HCT116 (cell line): ENCODE measurements at regions not wholly inside any gene's neighbourhood (a gene's known extent, or its start where the extent isn't known, plus 50 kb on each side); places are given as distances from the start of the nearest gene placed in this dataset.

Experiments
- ATAC-seq: fragments of 200-7000 bp; cut with Tn5 transposase; 2 replicates; pipeline ENCODE4 v1.9.1; 2020; ENCODE audit warnings: mild to moderate bottlenecking, moderate library complexity
- BruUV-seq: library from RNA; stranded (reverse); fragments of 400-500 nt; replicated peaks from 2 replicates; lab custom pipeline; 2021; lab: Mats Ljungman, UMichigan
- CTCF ChIA-PET: fragments of 300-600 bp; sonication (Branson Sonifier 250); formaldehyde crosslinking; loops from one replicate; lab custom pipeline; 2021; ENCODE audit warnings: antibody characterized with exemption; lab: Charles Lee
- POLR2A ChIA-PET: fragments of 300-600, 350-600 bp; sonication (Branson Sonifier 250); formaldehyde crosslinking; loops from one replicate; lab custom pipeline; 2021; ENCODE audit warnings: antibody characterized with exemption; lab: Charles Lee
- RAD21 ChIA-PET, 2 experiments: fragments of 300-600 bp; sonication (Branson Sonifier 250); formaldehyde crosslinking; loops; one replicate each; lab custom pipeline; 2023; ENCODE audit warnings: low total read pairs in 2 of 2; ENCODE audit not compliant: uncharacterized antibody in 2 of 2, unreplicated experiment in 2 of 2, low non-redundant PET in 1 of 2; lab: Charles Lee
- DNase-seq: peaks from one replicate; pipeline ENCODE4 v3.0.0-alpha.2; 2010; ENCODE audit warnings: low read depth, low spot score
- H2AFZ ChIP-seq: fragments of 200-600 bp; shearing (Covaris generic), sonication (generic); 2 replicates; pipeline ENCODE4 v1.6.1; 2017; ENCODE audit warnings: low read depth, mixed run types, mixed read lengths, antibody characterized with exemption, low read length; ENCODE audit not compliant: poor library complexity, severe bottlenecking
- H3K27ac ChIP-seq: 2 replicates; pipeline ENCODE4 v1.5.1; 2012; ENCODE audit warnings: low read depth, low read length
- H3K27me3 ChIP-seq: fragments of 200-600 bp; sonication (generic); 2 replicates; pipeline ENCODE4 v1.6.1; 2016; ENCODE audit warnings: mixed run types, low read length, mixed read lengths; ENCODE audit not compliant: insufficient read depth
- H3K36me3 ChIP-seq, 2 experiments: fragments of 200-500 bp in 1 of 2; fragments of 200-600 bp in 1 of 2; sonication (Bioruptor generic) in 1 of 2; sonication (generic) in 1 of 2; 2 replicates each; pipeline versions ENCODE4 v1.5.1 to v1.6.1; 2014 to 2016; ENCODE audit warnings: low read length in 2 of 2, inconsistent platforms in 1 of 2, mixed read lengths in 1 of 2, mixed run types in 1 of 2; ENCODE audit not compliant: insufficient read depth in 2 of 2, control insufficient read depth in 1 of 2
- H3K4me1 ChIP-seq, 2 experiments: fragments of 200-600 bp in 1 of 2; sonication (generic) in 1 of 2; 2 replicates each; pipeline versions ENCODE4 v1.5.1 to v1.6.1; 2012 to 2017; ENCODE audit warnings: low read length in 2 of 2, inconsistent platforms in 1 of 2, mild to moderate bottlenecking in 1 of 2, mixed read lengths in 1 of 2, mixed run types in 1 of 2, moderate library complexity in 1 of 2; ENCODE audit not compliant: insufficient read depth in 2 of 2, control insufficient read depth in 1 of 2
- H3K4me2 ChIP-seq: fragments of 200-600 bp; sonication (generic); 2 replicates; pipeline ENCODE4 v1.6.1; 2017; ENCODE audit warnings: mixed run types, low read length, mixed read lengths
- H3K4me3 ChIP-seq, 2 experiments: fragments of 200-600 bp in 1 of 2; sonication (generic) in 1 of 2; replicated peaks in 1 of 2; 2 replicates each; pipeline ENCODE4 v1.5.1; 2011 to 2016; ENCODE audit warnings: low read length in 2 of 2, control low read depth in 1 of 2, low read depth in 1 of 2, mild to moderate bottlenecking in 1 of 2, mixed read lengths in 1 of 2, mixed run types in 1 of 2
- H3K79me2 ChIP-seq: fragments of 200-600 bp; sonication (generic); 2 replicates; pipeline ENCODE4 v1.6.1; 2017; ENCODE audit warnings: mild to moderate bottlenecking, mixed run types, low read length, moderate library complexity, mixed read lengths; ENCODE audit not compliant: insufficient read depth
- H3K9ac ChIP-seq: fragments of 200-600 bp; sonication (generic); 2 replicates; pipeline ENCODE4 v1.6.1; 2016; ENCODE audit warnings: low read length, mixed read lengths
- H3K9me2 ChIP-seq: fragments of 200-600 bp; sonication (generic), shearing (Covaris generic); 2 replicates; pipeline ENCODE4 v1.6.1; 2017; ENCODE audit warnings: mixed run types, mild to moderate bottlenecking, moderate library complexity; ENCODE audit not compliant: insufficient read depth
- H3K9me3 ChIP-seq, 2 experiments: fragments of 200-500 bp in 1 of 2; fragments of 200-600 bp in 1 of 2; sonication (Bioruptor generic) in 1 of 2; sonication (generic) in 1 of 2; 2 replicates each; pipeline ENCODE4 v1.6.1; 2014 to 2017; ENCODE audit warnings: low read length in 2 of 2, mixed read lengths in 2 of 2, inconsistent platforms in 1 of 2, low read depth in 1 of 2, mild to moderate bottlenecking in 1 of 2, mixed run types in 1 of 2, moderate library complexity in 1 of 2; ENCODE audit not compliant: control insufficient read depth in 1 of 2, insufficient read depth in 1 of 2
- H4K20me1 ChIP-seq: fragments of 200-600 bp; sonication (generic), shearing (Covaris generic); 2 replicates; pipeline ENCODE4 v1.6.1; 2017; ENCODE audit warnings: mixed run types, mild to moderate bottlenecking, moderate library complexity; ENCODE audit not compliant: insufficient read depth
- ATF3 ChIP-seq: IDR thresholded peaks from 2 replicates; pipeline ENCODE4 v1.6.1; 2012
- EGR1 ChIP-seq: IDR thresholded peaks from 2 replicates; pipeline ENCODE4 v1.6.1; 2012; ENCODE audit warnings: low read depth
- EZH2 ChIP-seq: fragments of 200-600 bp; sonication (generic); IDR thresholded peaks from 2 replicates; pipeline ENCODE4 v1.6.1; 2017; ENCODE audit warnings: antibody characterized with exemption, mixed run types
- EZH2phosphoT487 ChIP-seq: fragments of 200-600 bp; IDR thresholded peaks from 2 replicates; pipeline ENCODE4 v1.6.1; 2018; ENCODE audit warnings: antibody characterized with exemption, borderline replicate concordance
- MAX ChIP-seq: IDR thresholded peaks from 2 replicates; pipeline ENCODE4 v1.6.1; 2012
- POLR2A ChIP-seq: IDR thresholded peaks from 2 replicates; pipeline ENCODE4 v1.7.0; 2011; ENCODE audit warnings: borderline replicate concordance; ENCODE audit not compliant: insufficient read depth, insufficient read length; ENCODE audit errors: extremely low read depth
- POLR2AphosphoS5 ChIP-seq: IDR thresholded peaks from 2 replicates; pipeline ENCODE4 v1.6.1; 2011; ENCODE audit warnings: mild to moderate bottlenecking, low read depth, low read length, moderate library complexity
- RAD21 ChIP-seq: IDR thresholded peaks from 2 replicates; pipeline ENCODE4 v1.6.1; 2012; ENCODE audit warnings: low read depth, mild to moderate bottlenecking
- REST ChIP-seq: IDR thresholded peaks from 2 replicates; pipeline ENCODE4 v1.6.1; 2012; ENCODE audit warnings: low read depth
- SIN3A ChIP-seq: IDR thresholded peaks from 2 replicates; pipeline ENCODE4 v1.6.1; 2012; ENCODE audit warnings: low read depth
- YY1 ChIP-seq: IDR thresholded peaks from 2 replicates; pipeline ENCODE4 v1.6.1; 2011; ENCODE audit warnings: low read length, low read depth, moderate library complexity, mild to moderate bottlenecking; ENCODE audit not compliant: insufficient replicate concordance; ENCODE audit errors: extremely low read depth
- ZFX ChIP-seq: fragments of 450-650 bp; IDR thresholded peaks from 2 replicates; pipeline ENCODE4 v1.6.1; 2017
- ZNF274 ChIP-seq: fragments of 200-500 bp; sonication (Bioruptor generic); IDR thresholded peaks from 2 replicates; pipeline ENCODE4 v1.6.1; 2014; ENCODE audit warnings: mild to moderate bottlenecking, low read depth, low read length, inconsistent platforms
- intact Hi-C: fragments of 100-400 bp; cut with micrococcal nuclease; formaldehyde crosslinking; loops from 2 replicates; pipeline ENCODE4 v1.10.0; 2022

GRCh38 chr2:59254279-59254678 lies 1013.2 kb upstream of the FANCL start:
- ChIA-PET POLR2A (no interaction called here), CTCF (no interaction called here), RAD21 (no interaction called here)

More at GRCh38 chr2:59254279-59254678, 1013.2 kb upstream of the FANCL start:
- no peak for DNase-seq
- Histone ChIP-seq H3K4me3 (no peak overlapping the region), H3K4me2 (no peak overlapping the region), H3K36me3 (no peaks in the 10 kb centered on the region), H3K79me2 (no peaks in the 10 kb centered on the region), H3K9me3 (no peaks in the 10 kb centered on the region; a peak in 2 of 4 replicates), H4K20me1 (no peaks in the 10 kb centered on the region), H3K27me3 (no peaks in the 10 kb centered on the region), H3K9me2 (no peaks in the 10 kb centered on the region), H2AFZ (no peak overlapping the region), H3K9ac (no peak overlapping the region), H3K4me1 (no peaks in the 10 kb centered on the region), H3K27ac (no peak overlapping the region)
- no TSS peak for BruUV-seq
- TF ChIP-seq POLR2AphosphoS5 (no peak), POLR2A (no peak), EGR1 (no peak), RAD21 (no peak), EZH2 (no peak), REST (no peak), YY1 (no peak), ZFX (no peak), ATF3 (no peak), EZH2phosphoT487 (no peak), ZNF274 (no peak), MAX (no peak), SIN3A (no peak)
- no peak for ATAC-seq
- intact Hi-C loops = no loop called here
